OCI-LY7 (cell line): ENCODE measurements at regions not wholly inside any gene's neighbourhood (a gene's known extent, or its start where the extent isn't known, plus 50 kb on each side); places are given as distances from the start of the nearest gene placed in this dataset.

ENCODE experiments used
- BruUV-seq: library from RNA; stranded (reverse); fragments of 400-500 nt; replicated peaks from 2 replicates; lab custom pipeline; 2021; lab: Mats Ljungman, UMichigan
- CTCF ChIA-PET: fragments of 300-600 bp; sonication (Branson Sonifier 250); formaldehyde crosslinking; loops from one replicate; lab custom pipeline; 2022; ENCODE audit warnings: antibody characterized with exemption; ENCODE audit not compliant: unreplicated experiment; lab: Charles Lee
- POLR2A ChIA-PET: fragments of 300-600 bp; sonication (Branson Sonifier 250); formaldehyde crosslinking; loops from one replicate; lab custom pipeline; 2022; ENCODE audit warnings: antibody characterized with exemption; lab: Charles Lee
- DNase-seq: peaks from one replicate; pipeline ENCODE4 v3.0.0-alpha.2; 2015; ENCODE audit warnings: low spot score
- H2AFZ ChIP-seq: fragments of 200-600 bp; sonication (generic), shearing (Covaris generic); 2 replicates; pipeline ENCODE4 v1.6.1; 2014; ENCODE audit warnings: mild to moderate bottlenecking, antibody characterized with exemption, low read length, moderate library complexity
- H3K27ac ChIP-seq: fragments of 200-600 bp; sonication (generic); 2 replicates; pipeline ENCODE4 v1.5.1; 2014; ENCODE audit warnings: mixed run types, low read depth, mild to moderate bottlenecking, moderate library complexity, low read length, inconsistent platforms; ENCODE audit not compliant: poor library complexity, severe bottlenecking
- H3K36me3 ChIP-seq: fragments of 200-600 bp; sonication (generic); 2 replicates; pipeline ENCODE4 v1.6.1; 2014; ENCODE audit warnings: mild to moderate bottlenecking, antibody characterized with exemption, low read length, moderate library complexity, mixed read lengths; ENCODE audit not compliant: insufficient read depth
- H3K4me1 ChIP-seq: fragments of 200-600 bp; sonication (generic); 2 replicates; pipeline ENCODE4 v1.5.1; 2014; ENCODE audit warnings: mild to moderate bottlenecking, low read length; ENCODE audit not compliant: insufficient read depth, poor library complexity, severe bottlenecking
- H3K4me2 ChIP-seq: fragments of 200-600 bp; sonication (generic); 2 replicates; pipeline ENCODE4 v1.6.1; 2014; ENCODE audit warnings: mild to moderate bottlenecking, low read length
- H3K4me3 ChIP-seq: fragments of 200-600 bp; sonication (generic); 2 replicates; pipeline ENCODE4 v1.5.1; 2014; ENCODE audit warnings: mild to moderate bottlenecking, low read depth, low read length; ENCODE audit not compliant: poor library complexity, severe bottlenecking
- H3K79me2 ChIP-seq: fragments of 200-600 bp; sonication (generic); 2 replicates; pipeline ENCODE4 v1.6.1; 2016; ENCODE audit warnings: low read depth, mild to moderate bottlenecking, low read length, moderate library complexity, mixed read lengths; ENCODE audit not compliant: insufficient read depth
- H3K9me2 ChIP-seq: fragments of 200-600 bp; sonication (generic); 2 replicates; pipeline ENCODE4 v1.6.1; 2016; ENCODE audit warnings: mild to moderate bottlenecking, low read length, mixed read lengths; ENCODE audit not compliant: insufficient read depth
- H3K9me3 ChIP-seq: fragments of 200-600 bp; sonication (generic); 2 replicates; pipeline ENCODE4 v1.6.1; 2014; ENCODE audit warnings: mild to moderate bottlenecking, mixed run types, low read length, mixed read lengths
- H4K20me1 ChIP-seq: fragments of 200-600 bp; sonication (generic); 2 replicates; pipeline ENCODE4 v1.6.1; 2014; ENCODE audit warnings: mild to moderate bottlenecking, antibody characterized with exemption, low read length, moderate library complexity, mixed read lengths; ENCODE audit not compliant: insufficient read depth
- EZH2phosphoT487 ChIP-seq: fragments of 200-600 bp; sonication (generic); IDR thresholded peaks from 2 replicates; pipeline ENCODE4 v1.6.1; 2018; ENCODE audit warnings: low read depth, borderline replicate concordance, mild to moderate bottlenecking, mixed run types, antibody characterized with exemption, low read length, moderate library complexity, mixed read lengths
- intact Hi-C: fragments of 100-400 bp; cut with micrococcal nuclease; formaldehyde crosslinking; loops from one replicate; pipeline ENCODE4 v1.10.0; 2022; ENCODE audit not compliant: unreplicated experiment
- TF ChIP-seq, protein P1 (sequence below): fragments of 200-600 bp; sonication (generic); conservative IDR thresholded peaks from 2 replicates; pipeline ENCODE4 v1.5.1; 2014; ENCODE audit warnings: mild to moderate bottlenecking, antibody characterized with exemption, low read length, moderate library complexity, mixed read lengths

DNA sequence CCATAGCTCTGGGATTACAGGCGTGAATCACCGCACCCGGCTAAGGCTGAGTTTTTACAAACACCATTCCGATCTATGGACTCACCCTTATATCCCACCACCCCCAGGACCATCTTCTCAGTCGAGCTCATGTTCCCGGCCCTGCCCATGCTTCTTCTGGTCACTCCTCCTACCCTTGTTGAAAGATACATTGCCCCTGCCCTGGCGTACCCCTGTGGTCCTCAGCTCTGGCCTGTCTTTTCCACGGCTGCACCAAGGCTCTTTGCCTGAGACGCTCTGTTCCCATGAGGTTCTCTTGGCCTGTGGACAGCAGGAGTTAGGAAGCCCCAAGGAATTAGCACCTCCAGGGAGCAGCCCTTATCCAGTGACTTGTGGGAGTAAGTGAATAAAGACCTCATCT is 379.4 kb upstream of the TNRC6C start:
- no peak overlapping the region for H3K4me2 ChIP-seq
- no TSS peak for BruUV-seq
- no peak overlapping the region for H3K4me3 ChIP-seq
- TF ChIP-seq EZH2phosphoT487 = no peak
- TF ChIP-seq, protein P1, sequence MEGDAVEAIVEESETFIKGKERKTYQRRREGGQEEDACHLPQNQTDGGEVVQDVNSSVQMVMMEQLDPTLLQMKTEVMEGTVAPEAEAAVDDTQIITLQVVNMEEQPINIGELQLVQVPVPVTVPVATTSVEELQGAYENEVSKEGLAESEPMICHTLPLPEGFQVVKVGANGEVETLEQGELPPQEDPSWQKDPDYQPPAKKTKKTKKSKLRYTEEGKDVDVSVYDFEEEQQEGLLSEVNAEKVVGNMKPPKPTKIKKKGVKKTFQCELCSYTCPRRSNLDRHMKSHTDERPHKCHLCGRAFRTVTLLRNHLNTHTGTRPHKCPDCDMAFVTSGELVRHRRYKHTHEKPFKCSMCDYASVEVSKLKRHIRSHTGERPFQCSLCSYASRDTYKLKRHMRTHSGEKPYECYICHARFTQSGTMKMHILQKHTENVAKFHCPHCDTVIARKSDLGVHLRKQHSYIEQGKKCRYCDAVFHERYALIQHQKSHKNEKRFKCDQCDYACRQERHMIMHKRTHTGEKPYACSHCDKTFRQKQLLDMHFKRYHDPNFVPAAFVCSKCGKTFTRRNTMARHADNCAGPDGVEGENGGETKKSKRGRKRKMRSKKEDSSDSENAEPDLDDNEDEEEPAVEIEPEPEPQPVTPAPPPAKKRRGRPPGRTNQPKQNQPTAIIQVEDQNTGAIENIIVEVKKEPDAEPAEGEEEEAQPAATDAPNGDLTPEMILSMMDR = no peak
- H3K27ac ChIP-seq = no peak overlapping the region
- H3K9me3 ChIP-seq = no peaks in the 10 kb centered on the region
- H3K9me2 ChIP-seq = no peaks in the 10 kb centered on the region
- H2AFZ ChIP-seq = no peak overlapping the region
- no peaks in the 10 kb centered on the region for H4K20me1 ChIP-seq
- no peaks in the 10 kb centered on the region for H3K4me1 ChIP-seq
- DNase-seq = no peak
- intact Hi-C loops = no loop called here
- H3K36me3 ChIP-seq = no peaks in the 10 kb centered on the region
- CTCF ChIA-PET = no interaction called here
- no peaks in the 10 kb centered on the region for H3K79me2 ChIP-seq
- POLR2A ChIA-PET = no interaction called here

DNA sequence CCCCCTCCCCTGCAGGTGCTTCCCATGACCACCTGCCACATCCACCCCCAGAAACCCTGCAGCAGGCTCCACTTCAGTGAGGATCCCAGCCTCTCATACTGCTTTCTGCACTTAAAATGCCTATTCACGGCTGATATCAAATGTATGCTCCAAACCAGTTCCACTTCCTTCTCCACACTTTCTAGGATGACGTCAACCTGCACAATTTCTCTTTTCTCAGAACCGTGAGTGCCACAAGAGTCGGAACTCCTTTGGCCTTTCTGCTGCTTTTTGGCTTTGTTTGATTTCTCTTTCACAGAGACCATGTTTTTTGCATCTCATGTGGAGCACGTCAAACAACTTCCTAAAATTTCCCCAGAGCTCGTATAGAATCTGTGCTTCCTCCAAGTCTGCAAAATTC is 378.8 kb upstream of the TNRC6C start:
- TF ChIP-seq, protein P1 = no peak
- TF ChIP-seq EZH2phosphoT487 = no peak
- no peak overlapping the region for H3K4me3 ChIP-seq
- intact Hi-C loops = no loop called here
- no peaks in the 10 kb centered on the region for H3K36me3 ChIP-seq
- no peak overlapping the region for H3K27ac ChIP-seq
- H3K9me2 ChIP-seq = no peaks in the 10 kb centered on the region
- ChIA-PET POLR2A (interaction anchor here (0.6 kb wide), 1 partner anchor 253 kb away, joined by 4 read pairs; no protein-coding TSS in a partner anchor), CTCF (no interaction called here)
- no peaks in the 10 kb centered on the region for H3K79me2 ChIP-seq
- no peaks in the 10 kb centered on the region for H3K4me1 ChIP-seq
- no peaks in the 10 kb centered on the region for H3K9me3 ChIP-seq
- no peak overlapping the region for H2AFZ ChIP-seq
- H4K20me1 ChIP-seq = no peaks in the 10 kb centered on the region
- no peak overlapping the region for H3K4me2 ChIP-seq
- BruUV-seq = no TSS peak
- no peak for DNase-seq

DNA sequence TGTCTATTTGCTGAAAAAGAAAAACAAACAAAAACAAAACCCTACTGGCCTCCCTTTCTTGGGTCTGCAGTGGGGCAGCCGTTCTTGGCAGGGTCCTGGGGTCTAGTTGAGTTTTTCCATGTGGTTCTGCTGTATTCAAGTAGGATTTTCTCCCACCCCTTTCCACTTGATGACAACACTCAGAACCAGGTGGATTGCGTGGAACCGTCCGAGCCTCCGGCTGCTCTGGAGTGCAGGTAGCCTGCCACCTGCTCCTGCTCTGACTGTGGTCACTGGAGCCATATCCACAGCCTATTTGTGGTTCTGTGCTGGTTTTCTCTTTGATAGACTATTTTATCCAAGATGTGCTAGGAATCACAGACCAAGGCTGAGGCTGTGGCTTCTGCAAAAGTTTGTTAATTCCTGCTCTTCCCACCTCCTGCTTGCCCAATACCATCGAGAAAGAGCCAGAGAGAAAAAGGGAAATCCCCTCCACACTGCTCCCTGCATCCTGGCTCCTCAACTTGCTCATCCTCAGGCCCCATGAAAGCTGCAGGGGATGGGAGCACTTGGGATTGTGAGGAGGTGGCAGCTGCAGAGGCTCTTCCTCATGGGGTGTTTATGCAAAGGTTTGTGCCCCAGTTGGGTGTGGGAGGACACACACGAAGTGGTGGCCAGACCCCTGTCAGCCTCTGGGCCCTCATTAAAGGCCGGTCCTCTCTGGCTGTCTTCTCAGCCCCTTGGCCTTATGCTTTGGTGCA is 377.8 kb upstream of the TNRC6C start:
- no peaks in the 10 kb centered on the region for H3K4me1 ChIP-seq
- BruUV-seq = no TSS peak
- no peaks in the 10 kb centered on the region for H3K9me2 ChIP-seq
- no peak overlapping the region for H2AFZ ChIP-seq
- no peaks in the 10 kb centered on the region for H3K79me2 ChIP-seq
- DNase-seq = no peak
- H3K4me2 ChIP-seq = no peak overlapping the region
- no peaks in the 10 kb centered on the region for H3K36me3 ChIP-seq
- TF ChIP-seq, protein P1 = no peak
- TF ChIP-seq EZH2phosphoT487 = no peak
- ChIA-PET CTCF (no interaction called here), POLR2A (no interaction called here)
- H3K9me3 ChIP-seq = no peaks in the 10 kb centered on the region
- H4K20me1 ChIP-seq = no peaks in the 10 kb centered on the region
- intact Hi-C loops = no loop called here
- H3K4me3 ChIP-seq = no peak overlapping the region
- H3K27ac ChIP-seq = no peak overlapping the region
